ENCODE measurements at regions not wholly inside any gene's neighbourhood (a gene's known extent, or its start where the extent isn't known, plus 50 kb on each side); places are given as distances from the start of the nearest gene placed in this dataset.

DNA sequence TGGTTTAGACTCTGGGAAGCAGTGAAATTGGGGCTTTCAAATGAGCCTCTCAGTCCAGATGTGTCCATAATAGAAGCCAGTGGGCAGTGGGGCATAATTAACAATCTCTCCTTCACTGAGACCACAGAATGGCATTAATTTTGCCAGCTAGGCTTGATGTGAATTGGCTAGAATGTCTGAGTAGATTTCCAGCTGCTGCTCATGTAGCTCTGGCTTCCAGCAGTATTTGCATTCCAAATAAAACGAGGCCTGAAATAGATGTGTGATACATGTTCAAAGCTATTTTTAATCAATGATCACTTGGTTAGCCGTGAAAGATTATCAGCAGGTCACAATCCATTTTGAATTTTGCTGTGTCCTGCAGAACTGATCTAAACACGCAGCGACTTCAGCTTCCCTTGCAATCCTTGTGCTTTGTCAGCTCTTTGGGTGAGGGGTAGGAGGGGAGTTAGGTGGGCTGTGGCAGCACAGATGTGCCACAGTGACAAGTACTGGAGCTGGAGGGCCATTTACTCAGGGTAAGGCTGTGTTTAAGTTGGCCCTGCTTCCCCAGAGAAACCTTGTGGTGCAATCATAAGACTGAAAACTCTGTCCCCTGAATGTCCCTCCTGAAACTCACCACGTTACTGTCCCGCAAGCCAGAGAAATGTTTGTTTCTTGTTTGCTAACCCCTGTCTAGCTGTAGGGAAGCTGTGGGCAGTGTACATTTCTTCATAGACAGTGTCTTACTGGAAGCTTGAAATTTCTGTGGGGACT lies 56.9 kb upstream of the TMEM178A start:
- no peak for DNase-seq (ENCODE audit: low read depth in 1 of 2, low spot score in 2 of 2)
- Histone ChIP-seq H3K27ac (no peak overlapping the region), H3K27me3 (replicated peaks) (no peaks in the 10 kb centered on the region), H3K4me3 (no peak overlapping the region), H3K4me1 (replicated peaks) (peaks cover 8% of the 10 kb centered on the region), H3K9me3 (replicated peaks) (no peaks in the 10 kb centered on the region), H3K36me3 (no peaks in the 10 kb centered on the region)

GRCh38 chr2:39609917-39610316 lies 55.8 kb upstream of the TMEM178A start:
- Histone ChIP-seq H3K27ac (no peak overlapping the region), H3K9me3 (replicated peaks) (no peaks in the 10 kb centered on the region), H3K4me1 (replicated peaks) (peaks cover 8% of the 10 kb centered on the region), H3K4me3 (no peak overlapping the region), H3K36me3 (no peaks in the 10 kb centered on the region), H3K27me3 (replicated peaks) (no peaks in the 10 kb centered on the region)
- DNase-seq (ENCODE audit: low read depth in 1 of 2, low spot score in 2 of 2) = no peak

DNA sequence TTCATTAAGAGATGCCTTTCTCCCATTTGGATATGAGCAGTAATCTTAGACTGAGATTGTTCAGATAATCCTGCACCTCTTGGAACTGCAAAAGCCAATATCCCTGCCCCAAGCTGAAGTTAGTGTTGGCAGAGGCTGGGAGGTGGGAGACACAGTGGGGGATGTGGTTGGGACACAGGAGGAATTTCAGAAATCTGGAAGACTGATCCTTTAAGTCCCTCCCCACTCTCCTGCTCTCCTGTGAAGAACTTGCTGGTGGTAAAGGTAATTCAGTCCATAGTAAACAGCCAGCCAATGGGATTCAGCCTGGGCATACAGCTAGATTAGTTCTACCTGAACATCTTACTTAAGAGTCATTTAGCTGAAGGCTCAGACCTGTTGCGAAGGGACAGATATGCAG lies 50.0 kb upstream of the TMEM178A start:
- peaks cover 10% of the 10 kb centered on the region for H3K4me1 ChIP-seq (replicated peaks)

More for the DNA sequence above, 50.0 kb upstream of the TMEM178A start:
- Histone ChIP-seq H3K9me3 (replicated peaks) (no peaks in the 10 kb centered on the region), H3K36me3 (no peaks in the 10 kb centered on the region), H3K27ac (no peak overlapping the region), H3K27me3 (replicated peaks) (no peaks in the 10 kb centered on the region), H3K4me3 (no peak overlapping the region)
- no peak for DNase-seq (ENCODE audit: low read depth in 1 of 2, low spot score in 2 of 2)
